Testis (tissue), 2 donors: ENCODE measurements at regions not wholly inside any gene's neighbourhood (a gene's known extent, or its start where the extent isn't known, plus 50 kb on each side); places are given as distances from the start of the nearest gene placed in this dataset.

Experiments used
- POLR2A ChIP-seq: fragments of 450-650 bp; IDR thresholded peaks from one replicate; pipeline ENCODE4 v1.6.1; 2017; ENCODE audit warnings: antibody characterized with exemption, mild to moderate bottlenecking, moderate library complexity
- TF ChIP-seq, protein P1 (sequence below), 3 experiments: fragments of 450-650 bp in 2 of 3; fragments of 200-600 bp in 1 of 3; sonication (generic) in 1 of 3; IDR thresholded peaks; one replicate each; pipeline ENCODE4 v1.5.1; 2016 to 2019; ENCODE audit warnings: antibody characterized with exemption in 3 of 3, mild to moderate bottlenecking in 2 of 3, moderate library complexity in 1 of 3

GRCh38 chr6:122347280-122347679, 52.2 kb upstream of the HSF2 start:
- TF ChIP-seq, protein P1, sequence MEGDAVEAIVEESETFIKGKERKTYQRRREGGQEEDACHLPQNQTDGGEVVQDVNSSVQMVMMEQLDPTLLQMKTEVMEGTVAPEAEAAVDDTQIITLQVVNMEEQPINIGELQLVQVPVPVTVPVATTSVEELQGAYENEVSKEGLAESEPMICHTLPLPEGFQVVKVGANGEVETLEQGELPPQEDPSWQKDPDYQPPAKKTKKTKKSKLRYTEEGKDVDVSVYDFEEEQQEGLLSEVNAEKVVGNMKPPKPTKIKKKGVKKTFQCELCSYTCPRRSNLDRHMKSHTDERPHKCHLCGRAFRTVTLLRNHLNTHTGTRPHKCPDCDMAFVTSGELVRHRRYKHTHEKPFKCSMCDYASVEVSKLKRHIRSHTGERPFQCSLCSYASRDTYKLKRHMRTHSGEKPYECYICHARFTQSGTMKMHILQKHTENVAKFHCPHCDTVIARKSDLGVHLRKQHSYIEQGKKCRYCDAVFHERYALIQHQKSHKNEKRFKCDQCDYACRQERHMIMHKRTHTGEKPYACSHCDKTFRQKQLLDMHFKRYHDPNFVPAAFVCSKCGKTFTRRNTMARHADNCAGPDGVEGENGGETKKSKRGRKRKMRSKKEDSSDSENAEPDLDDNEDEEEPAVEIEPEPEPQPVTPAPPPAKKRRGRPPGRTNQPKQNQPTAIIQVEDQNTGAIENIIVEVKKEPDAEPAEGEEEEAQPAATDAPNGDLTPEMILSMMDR (IDR thresholded peaks at IDR 0.05): no peak
- no peak for TF ChIP-seq POLR2A
